ENCODE measurements at regions not wholly inside any gene's neighbourhood (a gene's known extent, or its start where the extent isn't known, plus 50 kb on each side); places are given as distances from the start of the nearest gene placed in this dataset.

- H3K36me3 Mint-ChIP-seq (ENCODE audit: low read depth) = no peaks in the 10 kb centered on the region
- peaks cover 13% of the 10 kb centered on the region for H3K9me3 Mint-ChIP-seq
- H3K27me3 Mint-ChIP-seq (ENCODE audit: low read depth) = peaks cover 10% of the 10 kb centered on the region
- TF ChIP-seq CTCF (IDR thresholded peaks at IDR 0.05; ENCODE audit: unreplicated experiment in 3 of 3) = no peak
- no peak overlapping the region for H3K4me3 Mint-ChIP-seq
- H3K27ac Mint-ChIP-seq = peak overlapping the region in 2 of 3 experiments; percentile 27 to 74
- H3K4me1 Mint-ChIP-seq = peaks cover 12% of the 10 kb centered on the region
Observed at GRCh38 chr6:40706178-40706577, 119.0 kb upstream of the LRFN2 start.

- no peak overlapping the region for H3K4me3 Mint-ChIP-seq
- H3K36me3 Mint-ChIP-seq (ENCODE audit: low read depth) = no peaks in the 10 kb centered on the region
- H3K27ac Mint-ChIP-seq = no peak overlapping the region
- peaks cover 9% of the 10 kb centered on the region for H3K4me1 Mint-ChIP-seq
- peaks cover 11% of the 10 kb centered on the region for H3K9me3 Mint-ChIP-seq
- TF ChIP-seq CTCF (IDR thresholded peaks at IDR 0.05; ENCODE audit: unreplicated experiment in 3 of 3) = no peak
- H3K27me3 Mint-ChIP-seq (ENCODE audit: low read depth) = peaks cover 15% of the 10 kb centered on the region
Observed at GRCh38 chr6:40705354-40705753, 118.2 kb upstream of the LRFN2 start.

GRCh38 chr6:40701352-40702007, 114.3 kb upstream of the LRFN2 start:
- Mint-ChIP-seq H3K9me3 (peaks cover 3% of the 10 kb centered on the region), H3K4me1 (peaks cover 5% of the 10 kb centered on the region), H3K4me3 (no peak overlapping the region), H3K27me3 (ENCODE audit: low read depth) (peaks cover 24% of the 10 kb centered on the region), H3K27ac (no peak overlapping the region), H3K36me3 (ENCODE audit: low read depth) (no peaks in the 10 kb centered on the region)
- TF ChIP-seq CTCF (IDR thresholded peaks at IDR 0.05; ENCODE audit: unreplicated experiment in 3 of 3) = no peak

- Mint-ChIP-seq H3K36me3 (ENCODE audit: low read depth) (no peaks in the 10 kb centered on the region), H3K27me3 (ENCODE audit: low read depth) (peaks cover 28% of the 10 kb centered on the region), H3K9me3 (peaks cover 3% of the 10 kb centered on the region), H3K27ac (no peak overlapping the region), H3K4me3 (no peak overlapping the region), H3K4me1 (no peaks in the 10 kb centered on the region)
- no peak for TF ChIP-seq CTCF (IDR thresholded peaks at IDR 0.05; ENCODE audit: unreplicated experiment in 3 of 3)
Observed at GRCh38 chr6:40700006-40700580, 112.9 kb upstream of the LRFN2 start.

GRCh38 chr6:40695750-40696415, 108.7 kb upstream of the LRFN2 start:
- peaks cover 17% of the 10 kb centered on the region for H3K27me3 Mint-ChIP-seq (ENCODE audit: low read depth)
- no peak for TF ChIP-seq CTCF (IDR thresholded peaks at IDR 0.05; ENCODE audit: unreplicated experiment in 3 of 3)
- no peak overlapping the region for H3K27ac Mint-ChIP-seq
- H3K4me3 Mint-ChIP-seq = no peak overlapping the region
- H3K9me3 Mint-ChIP-seq = no peaks in the 10 kb centered on the region
- H3K4me1 Mint-ChIP-seq = no peaks in the 10 kb centered on the region
- H3K36me3 Mint-ChIP-seq (ENCODE audit: low read depth) = no peaks in the 10 kb centered on the region
